Endodermal cell (in vitro differentiated cells): ENCODE measurements at regions not wholly inside any gene's neighbourhood (a gene's known extent, or its start where the extent isn't known, plus 50 kb on each side); places are given as distances from the start of the nearest gene placed in this dataset.

ENCODE experiments used
- DNase-seq: peaks from one replicate; pipeline ENCODE4 v3.0.0-alpha.2; 2017
- H3K27ac ChIP-seq: 2 replicates; pipeline ENCODE4 v1.5.1; 2013; ENCODE audit warnings: mild to moderate bottlenecking, low read depth, low read length, moderate library complexity
- H3K27me3 ChIP-seq: 2 replicates; pipeline ENCODE4 v1.6.1; 2013; ENCODE audit warnings: mild to moderate bottlenecking, low read length, moderate library complexity; ENCODE audit not compliant: insufficient read depth, control insufficient read depth, poor library complexity, severe bottlenecking
- H3K36me3 ChIP-seq: 2 replicates; pipeline ENCODE4 v1.7.0; 2013; ENCODE audit warnings: mild to moderate bottlenecking, low read length, moderate library complexity; ENCODE audit not compliant: control insufficient read depth, insufficient read depth
- H3K4me1 ChIP-seq: one replicate; pipeline ENCODE4 v1.7.0; 2013; ENCODE audit warnings: low read length; ENCODE audit not compliant: control insufficient read depth, insufficient read depth
- H3K4me3 ChIP-seq: 2 replicates; pipeline ENCODE4 v1.5.1; 2013; ENCODE audit warnings: mild to moderate bottlenecking, low read length, moderate library complexity
- H3K9ac ChIP-seq: 2 replicates; pipeline ENCODE4 v1.6.1; 2013; ENCODE audit warnings: mild to moderate bottlenecking, low read length, moderate library complexity; ENCODE audit not compliant: poor library complexity, severe bottlenecking; ENCODE audit errors: extremely low read depth
- H3K9me3 ChIP-seq: 2 replicates; pipeline ENCODE4 v1.6.1; 2013; ENCODE audit warnings: mild to moderate bottlenecking, low read length, moderate library complexity; ENCODE audit not compliant: control insufficient read depth
- H3K27ac Mint-ChIP-seq: 2 replicates; pipeline ENCODE4 v1.8.0; 2020; ENCODE audit warnings: mixed read lengths
- H3K27me3 Mint-ChIP-seq: 2 replicates; pipeline ENCODE4 v1.8.0; 2021; ENCODE audit warnings: mild to moderate bottlenecking, mixed read lengths; ENCODE audit not compliant: insufficient read depth
- H3K36me3 Mint-ChIP-seq: 2 replicates; pipeline ENCODE4 v1.8.0; 2020; ENCODE audit warnings: low read depth, mixed read lengths
- H3K4me1 Mint-ChIP-seq: 2 replicates; pipeline ENCODE4 v1.8.0; 2020; ENCODE audit warnings: mixed read lengths
- H3K4me3 Mint-ChIP-seq: 2 replicates; pipeline ENCODE4 v1.8.0; 2020; ENCODE audit warnings: mild to moderate bottlenecking, moderate library complexity, mixed read lengths
- H3K9me3 Mint-ChIP-seq: 2 replicates; pipeline ENCODE4 v1.8.0; 2020; ENCODE audit warnings: mild to moderate bottlenecking, mixed read lengths
- CTCF ChIP-seq: fragments of 200-600 bp; sonication (generic); conservative IDR thresholded peaks from 2 replicates; pipeline ENCODE4 v1.5.0; 2021; ENCODE audit warnings: antibody characterized with exemption, mild to moderate bottlenecking
- WGBS, 2 experiments: methylation state at CpG; one replicate each; pipeline versions ENCODE4 v1.1.5 to v1.1.7; 2013; ENCODE audit warnings: missing lambda C conversion rate in 2 of 2, mixed read lengths in 1 of 2; ENCODE audit not compliant: insufficient coverage in 1 of 2, insufficient read length in 1 of 2; 5-methylcytosine and 5-hydroxymethylcytosine counted together

- Mint-ChIP-seq H3K9me3 (no peaks in the 10 kb centered on the region), H3K4me3 (no peak overlapping the region), H3K4me1 (no peaks in the 10 kb centered on the region), H3K27me3 (no peaks in the 10 kb centered on the region), H3K27ac (no peak overlapping the region), H3K36me3 (no peaks in the 10 kb centered on the region)
- Histone ChIP-seq H3K36me3 (no peaks in the 10 kb centered on the region), H3K4me1 (no peaks in the 10 kb centered on the region), H3K9ac (no peak overlapping the region), H3K27me3 (no peaks in the 10 kb centered on the region), H3K4me3 (no peak overlapping the region), H3K27ac (no peak overlapping the region), H3K9me3 (no peaks in the 10 kb centered on the region)
- whole genome bisulfite sequencing, 2 experiments: 80 to 85% methylated on average over 1 to 4 of the region's 4 CpGs
- peak; percentile 82 for DNase-seq
- TF ChIP-seq CTCF: peak; percentile 79
Measured at GRCh38 chr18:59055345-59056032, 84.2 kb upstream of the SEC11C start.

GRCh38 chr18:59056706-59057492 is 82.8 kb upstream of the SEC11C start:
- no peak overlapping the region for H3K4me3 ChIP-seq
- H3K27ac ChIP-seq: no peak overlapping the region
- WGBS, 2 experiments: 79 to 86% methylated on average over 14 to 15 of the region's 15 CpGs
- H3K27ac Mint-ChIP-seq: no peak overlapping the region
- DNase-seq: peak; percentile 96
- no peaks in the 10 kb centered on the region for H3K9me3 Mint-ChIP-seq
- H3K4me1 Mint-ChIP-seq: no peaks in the 10 kb centered on the region
- H3K4me1 ChIP-seq: no peaks in the 10 kb centered on the region
- no peaks in the 10 kb centered on the region for H3K27me3 ChIP-seq
- TF ChIP-seq CTCF: peak; percentile 96
- no peaks in the 10 kb centered on the region for H3K36me3 ChIP-seq
- H3K9me3 ChIP-seq: no peaks in the 10 kb centered on the region
- H3K4me3 Mint-ChIP-seq: no peak overlapping the region
- H3K9ac ChIP-seq: no peak overlapping the region
- H3K36me3 Mint-ChIP-seq: no peaks in the 10 kb centered on the region
- H3K27me3 Mint-ChIP-seq: no peaks in the 10 kb centered on the region

GRCh38 chr18:59057493-59057795 is 82.2 kb upstream of the SEC11C start:
- Histone ChIP-seq H3K9me3 (no peaks in the 10 kb centered on the region), H3K9ac (no peak overlapping the region), H3K4me3 (no peak overlapping the region), H3K27me3 (no peaks in the 10 kb centered on the region), H3K4me1 (no peaks in the 10 kb centered on the region), H3K36me3 (no peaks in the 10 kb centered on the region), H3K27ac (no peak overlapping the region)
- no peaks in the 10 kb centered on the region for H3K36me3 Mint-ChIP-seq
- 80 to 100% methylated on average over 1 to 4 of the region's 4 CpGs for WGBS, 2 experiments
- no peak overlapping the region for H3K27ac Mint-ChIP-seq
- DNase-seq: no peak
- no peak overlapping the region for H3K4me3 Mint-ChIP-seq
- no peak for TF ChIP-seq CTCF
- H3K9me3 Mint-ChIP-seq: no peaks in the 10 kb centered on the region
- H3K27me3 Mint-ChIP-seq: no peaks in the 10 kb centered on the region
- H3K4me1 Mint-ChIP-seq: no peaks in the 10 kb centered on the region
